ENCODE measurements at regions not wholly inside any gene's neighbourhood (a gene's known extent, or its start where the extent isn't known, plus 50 kb on each side); places are given as distances from the start of the nearest gene placed in this dataset.
A peak's percentile ranks its signal among the peaks of the same experiment; 100 is the strongest.

DNA sequence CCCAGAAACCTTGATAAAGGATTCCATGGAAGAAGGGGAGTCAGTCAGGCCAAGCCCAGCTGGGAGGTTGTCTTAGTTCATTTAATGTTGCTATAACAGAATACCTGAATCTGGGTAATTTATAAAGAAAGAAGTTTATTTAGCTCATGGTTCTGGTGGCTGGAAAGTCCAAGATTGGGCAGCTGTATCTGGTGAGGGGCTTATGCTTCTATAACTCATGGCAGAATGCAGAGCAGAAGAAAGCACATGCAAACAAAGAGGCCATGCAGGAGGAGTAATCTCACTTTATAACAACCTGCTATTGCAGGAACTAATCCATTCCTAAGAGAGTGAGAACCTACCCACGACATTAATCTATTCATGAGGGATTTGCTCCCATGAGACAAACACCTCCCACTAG, 54.2 kb upstream of the ANKRD1 start:
- no peak for DNase-seq

DNA sequence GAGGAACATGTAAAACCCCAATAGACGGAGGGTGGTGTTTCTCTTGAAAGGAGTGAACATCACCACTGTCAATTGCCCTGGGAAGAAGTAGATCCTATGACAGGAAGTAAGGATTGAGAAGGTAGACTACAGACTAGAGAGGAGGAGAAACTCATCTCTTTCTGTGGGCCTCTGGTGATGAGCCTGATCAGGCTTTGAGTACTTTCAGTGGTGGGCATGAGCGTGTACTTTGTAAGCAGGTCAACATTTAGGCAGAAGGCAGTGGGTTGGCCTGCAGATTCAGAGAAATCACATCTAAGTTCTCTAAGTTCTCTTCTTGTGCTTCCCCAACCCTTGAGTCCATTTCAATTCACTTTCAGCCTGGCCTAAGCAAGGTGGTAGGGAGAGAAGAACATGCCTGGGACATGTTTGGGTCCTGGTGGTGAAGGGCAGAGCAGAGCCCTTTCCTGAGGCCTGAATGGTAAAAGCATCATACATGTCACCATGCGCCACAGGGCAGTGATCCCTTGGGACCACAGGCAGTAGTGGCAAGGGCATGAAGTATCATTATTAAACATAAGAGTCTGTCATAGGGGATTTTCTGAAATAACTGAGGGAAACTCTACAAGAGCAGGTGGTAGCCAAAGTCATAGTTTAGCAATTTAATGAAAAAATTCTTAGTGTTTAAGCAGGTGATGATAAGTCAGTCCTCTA, 56.4 kb upstream of the ANKRD1 start:
- no peak for DNase-seq

DNA sequence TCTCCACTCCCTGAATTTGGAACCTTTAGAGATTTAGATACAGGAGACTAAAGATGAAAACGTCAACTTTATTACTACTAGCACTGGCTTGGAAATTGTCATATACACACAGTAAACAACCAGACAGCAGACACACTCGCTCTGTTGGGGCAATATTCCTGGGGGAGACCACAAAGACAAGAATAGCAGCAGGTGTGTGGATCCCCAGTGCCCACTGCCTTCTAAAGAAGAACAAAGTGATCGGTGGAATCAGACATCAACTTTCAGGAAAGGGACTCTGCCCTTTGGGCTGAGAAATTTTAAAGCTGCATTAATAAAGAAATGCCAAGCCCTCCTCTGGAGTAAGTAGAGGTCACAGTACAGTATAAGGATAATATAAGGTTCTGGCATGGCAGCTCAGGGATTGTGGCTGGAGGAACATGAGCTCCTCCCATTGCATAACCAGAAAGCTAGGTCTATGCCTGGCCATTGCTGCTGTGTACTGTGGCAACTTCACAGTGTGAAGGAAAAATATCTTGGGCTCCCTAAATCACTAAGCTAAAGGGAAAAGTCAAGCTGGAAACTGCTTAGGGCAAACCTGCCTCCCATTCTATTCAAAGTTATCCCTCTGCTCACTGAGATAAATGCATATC, 57.1 kb upstream of the ANKRD1 start:
- DNase-seq: no peak

GRCh38 chr10:90982406-90983008, 61.6 kb upstream of the ANKRD1 start:
- DNase-seq: no peak

DNA sequence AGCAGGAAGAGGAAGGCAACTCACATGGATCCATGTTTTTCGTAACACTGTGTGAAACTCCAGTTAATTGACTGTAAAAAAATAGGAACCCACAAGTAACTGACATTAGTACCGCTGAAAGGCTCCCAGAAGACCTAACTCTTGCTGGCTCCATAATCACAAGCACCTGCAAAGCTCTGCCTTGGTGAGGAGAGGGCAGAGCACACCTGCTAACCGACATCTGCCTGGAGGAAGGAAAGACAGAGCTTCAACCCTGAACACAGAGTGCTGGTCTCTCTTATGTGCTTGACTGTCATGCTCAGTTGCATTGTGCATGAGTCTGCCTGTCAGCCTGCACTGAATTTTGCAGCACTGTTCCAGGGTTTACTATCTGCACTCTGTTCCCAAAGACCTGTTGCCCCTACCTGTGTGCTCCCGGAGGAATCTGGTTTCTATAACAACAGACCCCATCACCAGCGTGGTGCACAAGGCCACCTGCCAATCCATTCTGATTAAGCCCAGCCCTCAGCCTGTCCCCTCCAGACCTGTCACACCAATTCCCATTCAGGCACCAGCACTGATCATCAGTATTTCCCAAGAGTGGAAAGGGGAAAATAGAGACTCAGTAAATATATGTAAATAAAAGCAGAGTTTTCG, 63.1 kb upstream of the ANKRD1 start:
- DNase-seq: no peak

GRCh38 chr10:90984898-90985297, 64.0 kb upstream of the ANKRD1 start:
- DNase-seq: no peak

- DNase-seq: no peak
These were observed 64.5 kb upstream of the ANKRD1 start for GRCh38 chr10:90985321-90985933.

- no peak for DNase-seq
These were observed 65.4 kb upstream of the ANKRD1 start for GRCh38 chr10:90986136-90986760.

- no peak for DNase-seq
These were observed 66.0 kb upstream of the ANKRD1 start for GRCh38 chr10:90986870-90987269.

- no peak for DNase-seq
These were observed 66.5 kb upstream of the ANKRD1 start for GRCh38 chr10:90987383-90987782.

DNA sequence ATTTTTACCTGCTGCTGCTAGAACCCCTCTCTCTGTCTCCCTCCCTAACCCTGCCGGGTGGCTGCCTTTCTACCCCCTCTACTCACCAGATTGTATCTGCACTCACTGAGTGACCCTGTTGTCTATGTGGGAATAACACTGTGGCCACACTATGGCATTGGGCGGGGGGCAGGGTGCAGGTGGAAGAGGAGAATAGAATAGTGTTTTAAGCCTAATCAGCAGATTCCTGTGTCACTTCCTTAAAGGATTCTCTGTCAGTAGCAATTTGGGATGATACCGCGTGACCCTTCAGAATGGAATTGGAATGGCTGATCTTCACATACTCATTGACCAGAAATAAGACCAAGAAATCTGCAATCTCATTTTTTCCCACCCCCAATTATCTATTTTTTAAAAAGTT, 67.1 kb upstream of the ANKRD1 start:
- DNase-seq: no peak

GRCh38 chr10:90988802-90989201, 67.9 kb upstream of the ANKRD1 start:
- no peak for DNase-seq

DNA sequence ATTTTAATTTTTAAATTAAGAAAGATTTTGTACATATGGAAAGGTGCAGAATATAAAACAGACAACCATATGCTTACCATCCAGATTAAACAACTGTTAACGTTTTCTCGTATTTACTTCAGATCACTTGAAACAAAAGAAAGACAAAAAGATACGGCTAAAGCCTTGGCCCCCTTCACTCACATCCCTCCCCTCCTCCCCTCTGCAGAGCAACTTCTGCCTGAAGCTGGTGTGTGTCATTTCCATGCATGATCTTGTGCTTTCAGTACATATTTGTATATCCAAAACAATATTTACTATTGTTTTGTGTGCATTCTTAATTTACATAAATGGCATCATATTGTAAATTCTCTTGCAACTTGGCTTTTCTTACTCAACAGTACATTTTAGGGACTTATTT, 68.5 kb upstream of the ANKRD1 start:
- no peak for DNase-seq

DNA sequence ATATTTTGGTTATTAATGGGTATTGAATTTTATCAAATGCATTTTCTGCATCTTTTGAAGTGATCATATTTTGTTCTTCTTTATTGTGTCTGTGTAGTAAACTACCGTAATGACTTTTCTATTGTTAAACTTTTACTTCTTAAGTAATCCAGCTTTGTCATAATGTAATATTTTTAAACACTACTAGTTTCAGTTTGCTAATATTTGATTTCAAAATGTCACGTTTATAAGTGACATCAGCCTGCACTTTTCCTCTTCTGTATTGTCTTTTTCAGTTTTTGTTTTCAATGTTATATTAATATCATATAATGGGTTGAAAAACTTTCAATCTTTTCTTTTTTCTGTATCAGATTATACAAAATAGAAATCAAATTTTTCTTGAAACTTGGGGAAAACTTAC, 71.6 kb upstream of the ANKRD1 start:
- DNase-seq: no peak

DNA sequence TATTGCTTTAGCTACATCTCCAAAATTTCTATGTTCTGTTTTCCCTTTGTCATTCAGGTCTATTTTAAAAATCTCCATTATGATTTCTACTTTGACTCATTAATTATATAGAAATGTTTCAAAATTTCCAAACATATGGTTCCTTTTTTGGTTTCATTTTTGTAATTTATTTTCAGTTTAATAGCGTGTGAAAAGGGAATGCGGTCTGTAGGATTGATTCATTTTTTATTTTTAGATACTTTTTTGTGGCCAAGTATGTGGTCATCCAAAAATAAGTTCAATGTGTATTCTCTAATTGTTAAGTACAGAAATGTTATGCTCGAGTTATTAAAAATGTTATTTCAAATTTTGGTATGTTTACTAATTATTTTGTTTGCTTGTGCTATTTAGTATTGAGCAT, 72.5 kb upstream of the ANKRD1 start:
- peak; percentile 69 for DNase-seq

DNA sequence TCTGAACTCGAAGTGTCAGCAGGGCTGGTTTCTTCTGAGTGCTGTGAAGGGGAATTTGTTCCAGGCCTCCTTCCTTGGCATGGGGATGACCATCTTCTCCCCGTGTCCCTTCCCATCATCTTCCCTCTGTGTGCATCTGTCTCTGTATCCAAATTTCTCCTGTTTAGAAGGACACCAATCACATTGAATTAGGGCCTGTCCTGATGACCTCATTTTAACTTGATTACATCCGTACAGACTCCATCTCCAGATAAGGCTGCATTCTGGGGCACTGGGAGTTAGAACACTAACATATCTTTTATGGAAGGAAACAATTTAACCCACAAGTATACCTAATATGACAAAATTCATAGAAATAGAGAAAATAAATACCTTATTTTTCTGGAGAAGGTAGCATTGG, 76.8 kb upstream of the ANKRD1 start:
- DNase-seq: no peak

DNA sequence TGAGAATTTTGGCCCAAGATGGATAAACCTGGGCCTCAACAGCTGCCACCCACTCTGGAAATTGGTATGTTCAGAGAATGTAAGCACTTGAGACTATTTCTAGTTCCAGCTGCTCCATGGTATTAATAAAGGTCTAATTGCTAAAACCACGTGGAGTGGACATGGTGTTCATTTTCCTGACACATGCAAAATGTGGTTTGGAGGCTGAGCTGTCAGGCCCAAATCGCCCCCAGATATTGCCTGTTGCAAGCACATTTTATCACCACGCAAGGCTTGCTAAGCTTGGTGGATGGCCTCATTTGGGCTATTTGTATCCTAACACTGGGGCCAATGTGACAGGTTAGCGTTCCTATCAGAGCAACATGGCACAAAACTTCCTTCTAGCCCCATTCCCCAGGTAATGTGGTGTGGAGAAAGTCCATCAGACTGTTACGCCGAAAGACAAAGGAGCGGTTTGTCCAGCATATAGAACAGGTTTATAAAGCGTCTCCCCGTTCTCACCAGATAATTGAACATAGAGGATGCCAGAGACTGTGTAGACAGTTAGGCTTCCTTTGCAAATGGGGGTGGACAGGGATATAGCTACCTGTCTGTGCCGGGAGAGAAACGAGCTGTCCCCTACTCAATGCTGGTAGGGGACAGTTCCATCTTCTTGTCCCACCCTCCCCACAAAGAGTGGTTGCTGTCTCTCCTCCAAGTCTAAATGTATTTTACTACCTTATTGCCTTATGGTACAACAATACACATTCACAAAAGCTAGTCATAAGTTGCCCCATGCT, 78.0 kb upstream of the ANKRD1 start:
- no peak for DNase-seq

- no peak for DNase-seq
These were observed 78.8 kb upstream of the ANKRD1 start for GRCh38 chr10:90999512-91000172.

GRCh38 chr10:91000470-91000869, 79.6 kb upstream of the ANKRD1 start:
- DNase-seq: no peak

DNA sequence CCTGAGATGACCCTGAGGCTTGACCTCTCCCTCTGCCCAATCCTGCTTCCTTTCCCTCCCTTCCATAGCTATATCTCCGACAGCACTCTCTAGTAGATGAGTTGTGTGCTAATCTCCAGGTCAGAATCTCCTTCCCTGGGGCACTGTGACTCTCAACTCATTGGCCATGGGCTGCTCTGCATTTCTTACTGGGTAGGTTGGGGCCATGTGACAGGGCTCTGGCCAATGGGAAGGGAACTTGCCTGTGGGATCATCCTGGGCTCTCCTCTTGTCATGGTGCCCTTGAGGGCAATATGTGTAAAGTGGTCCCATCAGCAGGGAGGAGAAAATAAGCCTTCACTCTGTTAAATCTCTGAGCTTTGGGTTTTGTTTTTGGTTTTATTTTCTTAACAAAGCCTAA, 80.1 kb upstream of the ANKRD1 start:
- DNase-seq: no peak

DNA sequence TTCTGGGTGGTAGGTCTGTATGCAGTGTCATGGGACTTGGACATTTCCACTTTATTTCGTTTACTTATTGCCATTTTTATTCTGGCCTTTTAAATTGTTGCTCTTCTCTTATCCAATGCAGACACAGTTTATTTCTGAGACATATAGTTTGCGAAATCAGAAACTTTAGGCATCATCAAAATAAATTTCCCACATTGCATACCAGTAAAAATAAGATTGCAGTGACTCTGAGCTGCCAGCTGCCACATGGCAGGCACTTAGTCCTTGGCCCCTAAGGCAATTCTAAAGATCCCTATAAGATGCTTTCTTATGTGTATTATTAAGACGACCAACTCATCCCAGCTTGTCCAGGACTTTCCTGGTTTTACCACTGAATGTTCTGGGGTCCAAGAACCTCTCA, 81.8 kb upstream of the ANKRD1 start:
- DNase-seq: peak; percentile 12
